ENCODE measurements at regions not wholly inside any gene's neighbourhood (a gene's known extent, or its start where the extent isn't known, plus 50 kb on each side); places are given as distances from the start of the nearest gene placed in this dataset.

DNA sequence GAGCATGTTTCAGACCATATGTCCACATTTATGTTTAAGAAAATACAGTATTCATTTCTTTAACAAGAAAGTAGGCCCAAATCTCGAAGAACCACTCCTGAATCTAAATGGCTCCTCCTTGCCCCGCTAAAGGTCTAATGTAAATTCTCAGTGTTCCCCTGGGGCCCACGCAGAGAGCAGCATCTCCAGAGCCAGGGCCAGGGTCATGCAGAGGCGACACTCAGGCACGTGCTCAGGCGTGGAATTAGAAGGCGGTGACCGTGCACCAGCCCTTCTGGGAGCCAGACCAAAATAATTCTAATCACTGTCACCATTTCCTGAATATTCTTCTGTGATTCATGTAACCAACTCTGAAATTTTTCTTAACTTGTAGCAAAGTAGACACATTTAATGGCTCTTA, 68.3 kb upstream of the MYT1L start:
- TF ChIP-seq, protein P1, sequence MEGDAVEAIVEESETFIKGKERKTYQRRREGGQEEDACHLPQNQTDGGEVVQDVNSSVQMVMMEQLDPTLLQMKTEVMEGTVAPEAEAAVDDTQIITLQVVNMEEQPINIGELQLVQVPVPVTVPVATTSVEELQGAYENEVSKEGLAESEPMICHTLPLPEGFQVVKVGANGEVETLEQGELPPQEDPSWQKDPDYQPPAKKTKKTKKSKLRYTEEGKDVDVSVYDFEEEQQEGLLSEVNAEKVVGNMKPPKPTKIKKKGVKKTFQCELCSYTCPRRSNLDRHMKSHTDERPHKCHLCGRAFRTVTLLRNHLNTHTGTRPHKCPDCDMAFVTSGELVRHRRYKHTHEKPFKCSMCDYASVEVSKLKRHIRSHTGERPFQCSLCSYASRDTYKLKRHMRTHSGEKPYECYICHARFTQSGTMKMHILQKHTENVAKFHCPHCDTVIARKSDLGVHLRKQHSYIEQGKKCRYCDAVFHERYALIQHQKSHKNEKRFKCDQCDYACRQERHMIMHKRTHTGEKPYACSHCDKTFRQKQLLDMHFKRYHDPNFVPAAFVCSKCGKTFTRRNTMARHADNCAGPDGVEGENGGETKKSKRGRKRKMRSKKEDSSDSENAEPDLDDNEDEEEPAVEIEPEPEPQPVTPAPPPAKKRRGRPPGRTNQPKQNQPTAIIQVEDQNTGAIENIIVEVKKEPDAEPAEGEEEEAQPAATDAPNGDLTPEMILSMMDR (IDR thresholded peaks at IDR 0.05; ENCODE audit: partially characterized antibody, unreplicated experiment) = no peak
- H3K27ac Mint-ChIP-seq (ENCODE audit: unreplicated experiment) = no peak overlapping the region
- H3K27me3 Mint-ChIP-seq (ENCODE audit: unreplicated experiment) = no peaks in the 10 kb centered on the region
- no peak overlapping the region for H3K4me3 Mint-ChIP-seq (ENCODE audit: unreplicated experiment)
- peak; percentile 62 for DNase-seq
- H3K9me3 Mint-ChIP-seq (ENCODE audit: unreplicated experiment) = peaks cover 1% of the 10 kb centered on the region
- H3K4me1 Mint-ChIP-seq (ENCODE audit: low read depth, unreplicated experiment) = peaks cover 14% of the 10 kb centered on the region
- peaks cover 6% of the 10 kb centered on the region for H3K36me3 Mint-ChIP-seq (ENCODE audit: unreplicated experiment)

DNA sequence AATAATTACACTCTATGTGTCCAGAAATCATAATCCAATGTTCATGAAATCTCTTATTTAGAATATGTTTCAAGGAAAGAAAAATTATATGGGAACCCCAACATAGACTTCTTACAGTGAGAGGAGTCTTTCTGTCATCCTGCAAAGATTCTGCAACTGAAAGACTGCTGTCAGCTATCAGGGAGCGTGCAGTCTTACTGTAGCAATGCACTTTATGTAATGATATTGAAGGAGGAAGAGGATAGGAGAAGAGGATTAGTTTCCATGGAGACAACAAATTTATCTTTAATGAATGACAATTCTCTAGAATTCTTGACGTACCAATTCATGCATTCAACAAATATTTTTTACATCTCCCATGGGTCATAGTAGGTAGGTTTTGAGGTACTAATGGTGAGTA, 61.3 kb upstream of the MYT1L start:
- peaks cover 9% of the 10 kb centered on the region for H3K36me3 Mint-ChIP-seq (ENCODE audit: unreplicated experiment)
- no peaks in the 10 kb centered on the region for H3K27me3 Mint-ChIP-seq (ENCODE audit: unreplicated experiment)
- no peak overlapping the region for H3K4me3 Mint-ChIP-seq (ENCODE audit: unreplicated experiment)
- no peak for DNase-seq
- no peak overlapping the region for H3K27ac Mint-ChIP-seq (ENCODE audit: unreplicated experiment)
- TF ChIP-seq, protein P1 (IDR thresholded peaks at IDR 0.05; ENCODE audit: partially characterized antibody, unreplicated experiment) = no peak
- H3K4me1 Mint-ChIP-seq (ENCODE audit: low read depth, unreplicated experiment) = no peaks in the 10 kb centered on the region
- H3K9me3 Mint-ChIP-seq (ENCODE audit: unreplicated experiment) = peaks cover 3% of the 10 kb centered on the region

DNA sequence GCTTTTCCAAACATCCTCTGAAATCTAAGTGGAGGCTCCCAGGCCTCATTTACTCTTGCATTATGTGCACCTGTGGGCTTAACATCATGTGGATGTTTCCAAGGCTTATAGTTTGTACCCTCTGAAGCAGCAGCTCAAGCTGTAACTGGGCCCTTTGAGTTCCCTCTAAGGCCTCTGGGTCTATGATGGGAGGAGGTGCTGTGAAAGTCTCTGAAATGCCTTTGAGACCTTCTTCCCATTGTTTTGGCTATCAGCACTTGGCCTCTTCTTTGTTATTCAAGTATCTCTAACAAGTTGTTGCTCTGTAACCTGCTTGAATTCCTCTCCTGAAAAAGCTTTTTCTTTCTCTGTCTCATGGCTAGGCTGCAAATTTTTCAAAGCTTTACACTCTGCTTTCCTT, 58.1 kb upstream of the MYT1L start:
- peaks cover 1% of the 10 kb centered on the region for H3K9me3 Mint-ChIP-seq (ENCODE audit: unreplicated experiment)
- H3K4me3 Mint-ChIP-seq (ENCODE audit: unreplicated experiment) = no peak overlapping the region
- no peak for DNase-seq
- no peak overlapping the region for H3K27ac Mint-ChIP-seq (ENCODE audit: unreplicated experiment)
- no peaks in the 10 kb centered on the region for H3K4me1 Mint-ChIP-seq (ENCODE audit: low read depth, unreplicated experiment)
- H3K36me3 Mint-ChIP-seq (ENCODE audit: unreplicated experiment) = peaks cover 4% of the 10 kb centered on the region
- H3K27me3 Mint-ChIP-seq (ENCODE audit: unreplicated experiment) = no peaks in the 10 kb centered on the region
- TF ChIP-seq, protein P1 (IDR thresholded peaks at IDR 0.05; ENCODE audit: partially characterized antibody, unreplicated experiment) = no peak

Measured in glutamatergic neuron (in vitro differentiated cells).